ENCODE measurements at regions not wholly inside any gene's neighbourhood (a gene's known extent, or its start where the extent isn't known, plus 50 kb on each side); places are given as distances from the start of the nearest gene placed in this dataset.
A peak's percentile ranks its signal among the peaks of the same experiment; 100 is the strongest.
"Not testable (repeated sequence)": the region's sequence is repeated elsewhere in the genome, so short reads cannot be mapped to it uniquely, and the experiment has no call there.

- DNase-seq (no peak), FAIRE-seq (no peak)
- no peak overlapping the region for H3K27ac ChIP-seq (ENCODE audit: low read depth in 2 of 2, low read length in 2 of 2)
- H3K9me3 ChIP-seq (ENCODE audit: control insufficient read depth in 2 of 3, insufficient read depth in 1 of 3, low read length in 3 of 3) = no peaks in the 10 kb centered on the region
- no peak overlapping the region for H3K4me3 ChIP-seq (ENCODE audit: low read length in 3 of 3)
- no peak overlapping the region for H3K9ac ChIP-seq (ENCODE audit: low read length in 3 of 3)
- intact Hi-C loops (cut with DNase I) = no loop called here
- no peaks in the 10 kb centered on the region for H3K36me3 ChIP-seq (ENCODE audit: control insufficient read depth in 2 of 3, insufficient read depth in 3 of 3, low read length in 3 of 3)
- no peaks in the 10 kb centered on the region for H3K4me1 ChIP-seq (ENCODE audit: control insufficient read depth in 2 of 3, insufficient read depth in 2 of 3, low read depth in 1 of 3, low read length in 3 of 3)
- no peak for TF ChIP-seq CTCF (IDR thresholded peaks at IDR 0.05; ENCODE audit: borderline replicate concordance, extremely low read depth, insufficient read depth)
- H3K27me3 ChIP-seq (ENCODE audit: control insufficient read depth, insufficient read depth, low read length) = no peaks in the 10 kb centered on the region
Observed at GRCh38 chr7:69211336-69211735, 386.9 kb upstream of the AUTS2 start.

GRCh38 chr7:69211739-69212138, 386.5 kb upstream of the AUTS2 start:
- Histone ChIP-seq H3K9me3 (ENCODE audit: control insufficient read depth in 2 of 3, insufficient read depth in 1 of 3, low read length in 3 of 3) (no peaks in the 10 kb centered on the region), H3K27ac (ENCODE audit: low read depth in 2 of 2, low read length in 2 of 2) (no peak overlapping the region), H3K27me3 (ENCODE audit: control insufficient read depth, insufficient read depth, low read length) (no peaks in the 10 kb centered on the region), H3K36me3 (ENCODE audit: control insufficient read depth in 2 of 3, insufficient read depth in 3 of 3, low read length in 3 of 3) (no peaks in the 10 kb centered on the region), H3K9ac (ENCODE audit: low read length in 3 of 3) (no peak overlapping the region), H3K4me1 (ENCODE audit: control insufficient read depth in 2 of 3, insufficient read depth in 2 of 3, low read depth in 1 of 3, low read length in 3 of 3) (no peaks in the 10 kb centered on the region), H3K4me3 (ENCODE audit: low read length in 3 of 3) (no peak overlapping the region)
- FAIRE-seq = no peak
- no peak for TF ChIP-seq CTCF (IDR thresholded peaks at IDR 0.05; ENCODE audit: borderline replicate concordance, extremely low read depth, insufficient read depth)
- DNase-seq = peak in 4 of 5 donors; percentile 47 to 68 (median 60)
- intact Hi-C loops (cut with DNase I) = no loop called here

GRCh38 chr7:69213878-69214277, 384.4 kb upstream of the AUTS2 start:
- TF ChIP-seq CTCF (IDR thresholded peaks at IDR 0.05; ENCODE audit: borderline replicate concordance, extremely low read depth, insufficient read depth) = no peak
- intact Hi-C loops (cut with DNase I) = no loop called here

GRCh38 chr7:69215516-69215915, 382.8 kb upstream of the AUTS2 start:
- H3K27ac ChIP-seq (ENCODE audit: low read depth in 2 of 2, low read length in 2 of 2); intact Hi-C loops (cut with DNase I); FAIRE-seq: not testable (repeated sequence)

More at GRCh38 chr7:69213878-69214277, 384.4 kb upstream of the AUTS2 start:
- Histone ChIP-seq H3K36me3 (ENCODE audit: control insufficient read depth in 2 of 3, insufficient read depth in 3 of 3, low read length in 3 of 3) (no peaks in the 10 kb centered on the region), H3K9ac (ENCODE audit: low read length in 3 of 3) (no peak overlapping the region), H3K27ac (ENCODE audit: low read depth in 2 of 2, low read length in 2 of 2) (no peak overlapping the region), H3K27me3 (ENCODE audit: control insufficient read depth, insufficient read depth, low read length) (no peaks in the 10 kb centered on the region), H3K4me1 (ENCODE audit: control insufficient read depth in 2 of 3, insufficient read depth in 2 of 3, low read depth in 1 of 3, low read length in 3 of 3) (no peaks in the 10 kb centered on the region), H3K9me3 (ENCODE audit: control insufficient read depth in 2 of 3, insufficient read depth in 1 of 3, low read length in 3 of 3) (no peaks in the 10 kb centered on the region), H3K4me3 (ENCODE audit: low read length in 3 of 3) (no peak overlapping the region)
- DNase-seq (no peak), FAIRE-seq (no peak)

More at GRCh38 chr7:69215516-69215915, 382.8 kb upstream of the AUTS2 start:
- not testable (repeated sequence) for H3K9ac ChIP-seq (ENCODE audit: low read length in 3 of 3); H3K27me3 ChIP-seq (ENCODE audit: control insufficient read depth, insufficient read depth, low read length); DNase-seq; H3K36me3 ChIP-seq (ENCODE audit: control insufficient read depth in 2 of 3, insufficient read depth in 3 of 3, low read length in 3 of 3); H3K4me1 ChIP-seq (ENCODE audit: control insufficient read depth in 2 of 3, insufficient read depth in 2 of 3, low read depth in 1 of 3, low read length in 3 of 3); H3K9me3 ChIP-seq (ENCODE audit: control insufficient read depth in 2 of 3, insufficient read depth in 1 of 3, low read length in 3 of 3); H3K4me3 ChIP-seq (ENCODE audit: low read length in 3 of 3)

Measured in kidney (tissue), 13 donors.